HG03439 (cell line): ENCODE measurements at regions not wholly inside any gene's neighbourhood (a gene's known extent, or its start where the extent isn't known, plus 50 kb on each side); places are given as distances from the start of the nearest gene placed in this dataset.

ENCODE experiments used
- ATAC-seq: cut with Tn5 transposase; IDR thresholded peaks from one replicate; pipeline ENCODE4 v1.9.1; 2021; ENCODE audit warnings: mild to moderate bottlenecking, moderate library complexity; ENCODE audit not compliant: unreplicated experiment

- no peak for ATAC-seq
These were observed 378.2 kb upstream of the ZMIZ1 start for GRCh38 chr10:78690354-78691111.

GRCh38 chr10:78691301-78692030 lies 377.3 kb upstream of the ZMIZ1 start:
- no peak for ATAC-seq

GRCh38 chr10:78692071-78692470 lies 376.7 kb upstream of the ZMIZ1 start:
- ATAC-seq, result no peak

DNA sequence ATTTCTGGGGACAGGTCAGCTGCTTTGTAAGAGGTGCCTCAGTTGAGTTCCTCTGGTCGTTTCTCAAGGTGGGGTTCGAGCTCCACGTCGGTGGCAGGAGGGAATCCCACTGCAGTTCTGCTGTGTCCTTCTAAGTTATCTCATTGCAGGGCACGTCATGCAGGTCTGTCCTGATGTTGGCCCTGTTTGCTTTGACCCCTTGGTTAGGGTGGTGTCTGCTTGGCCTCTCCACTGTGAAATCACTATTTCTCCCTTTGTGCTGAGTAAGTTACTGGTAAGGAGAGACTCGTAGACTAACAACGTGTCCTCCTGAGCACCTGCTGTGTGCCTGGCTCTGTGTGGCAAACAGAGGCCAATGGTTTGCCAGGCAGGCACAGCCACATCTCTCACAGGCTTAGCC lies 372.9 kb upstream of the ZMIZ1 start:
- no peak for ATAC-seq

DNA sequence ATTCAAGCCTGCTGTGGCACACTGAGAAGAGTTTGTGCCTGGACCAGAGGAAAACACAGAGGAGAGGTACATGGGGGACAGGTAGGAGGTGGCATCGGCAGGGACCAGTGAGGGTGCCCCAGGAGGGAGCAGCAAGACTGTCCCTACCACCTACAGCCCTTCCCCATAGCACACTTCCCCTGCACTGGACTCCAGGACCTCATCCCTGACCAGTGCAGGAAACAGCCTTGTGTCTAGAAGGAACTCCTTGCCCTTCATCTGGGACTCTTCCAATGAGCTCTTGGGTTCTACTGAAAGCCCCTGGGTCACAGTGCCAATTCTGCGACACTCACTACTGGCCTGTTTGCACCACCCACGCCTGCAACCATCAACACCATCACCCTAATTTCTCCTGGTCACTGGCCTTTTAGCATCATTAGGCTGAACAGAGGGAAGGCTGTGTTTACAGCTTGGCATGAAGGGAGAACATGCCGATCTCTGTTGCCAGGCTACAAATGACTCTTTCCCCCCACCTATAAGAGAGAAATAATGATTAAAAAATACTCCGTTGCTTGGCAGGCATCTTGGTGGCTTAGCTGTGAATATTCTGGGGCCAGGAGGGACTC lies 371.9 kb upstream of the ZMIZ1 start:
- ATAC-seq, result no peak

- ATAC-seq, result no peak
These were observed 368.8 kb upstream of the ZMIZ1 start for GRCh38 chr10:78699971-78700370.

DNA sequence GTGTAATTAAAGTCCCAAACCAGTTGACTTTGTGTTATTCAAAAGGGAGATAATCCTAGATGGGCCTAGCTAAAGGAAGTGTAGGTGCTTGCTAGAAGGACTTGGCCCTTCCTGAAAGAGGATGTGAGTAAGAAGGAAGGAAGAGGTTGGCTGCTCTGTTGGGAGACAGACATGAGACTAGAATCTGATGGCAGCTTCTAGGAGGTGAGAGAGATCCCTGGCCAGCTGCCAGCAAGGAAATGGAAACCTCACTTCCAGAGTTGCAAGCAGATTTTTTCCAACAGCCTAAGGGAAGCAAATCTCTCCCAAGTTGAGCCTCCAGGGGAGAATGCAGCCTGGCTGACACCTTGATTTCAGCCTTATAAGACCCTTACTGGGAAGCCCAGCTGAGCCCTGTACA lies 368.4 kb upstream of the ZMIZ1 start:
- no peak for ATAC-seq

GRCh38 chr10:78700816-78701520 lies 367.8 kb upstream of the ZMIZ1 start:
- no peak for ATAC-seq

GRCh38 chr10:78702186-78702585 lies 366.6 kb upstream of the ZMIZ1 start:
- ATAC-seq, result no peak

- no peak for ATAC-seq
These were observed 365.9 kb upstream of the ZMIZ1 start for GRCh38 chr10:78702876-78703275.

DNA sequence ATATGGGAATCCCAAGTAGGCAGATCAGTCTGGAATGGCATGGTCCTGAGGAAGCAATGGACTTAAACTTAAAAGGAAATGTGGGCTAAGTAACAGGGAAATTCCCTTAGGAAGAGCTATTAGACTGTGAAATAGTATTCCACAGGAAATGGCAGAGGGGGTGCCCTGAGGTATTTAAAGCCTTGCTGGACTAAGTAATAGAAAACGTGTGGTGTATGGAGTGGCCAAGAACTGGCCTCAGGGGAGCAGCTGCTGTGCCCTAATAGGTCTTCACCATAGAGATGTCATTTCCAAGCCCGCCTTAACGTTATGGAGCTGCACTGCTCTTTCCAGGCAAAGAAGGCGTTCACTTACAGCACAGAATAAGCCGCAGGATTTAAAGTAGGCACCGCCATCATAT lies 365.2 kb upstream of the ZMIZ1 start:
- ATAC-seq, result no peak

- ATAC-seq, result no peak
These were observed 362.5 kb upstream of the ZMIZ1 start for GRCh38 chr10:78706256-78706655.

DNA sequence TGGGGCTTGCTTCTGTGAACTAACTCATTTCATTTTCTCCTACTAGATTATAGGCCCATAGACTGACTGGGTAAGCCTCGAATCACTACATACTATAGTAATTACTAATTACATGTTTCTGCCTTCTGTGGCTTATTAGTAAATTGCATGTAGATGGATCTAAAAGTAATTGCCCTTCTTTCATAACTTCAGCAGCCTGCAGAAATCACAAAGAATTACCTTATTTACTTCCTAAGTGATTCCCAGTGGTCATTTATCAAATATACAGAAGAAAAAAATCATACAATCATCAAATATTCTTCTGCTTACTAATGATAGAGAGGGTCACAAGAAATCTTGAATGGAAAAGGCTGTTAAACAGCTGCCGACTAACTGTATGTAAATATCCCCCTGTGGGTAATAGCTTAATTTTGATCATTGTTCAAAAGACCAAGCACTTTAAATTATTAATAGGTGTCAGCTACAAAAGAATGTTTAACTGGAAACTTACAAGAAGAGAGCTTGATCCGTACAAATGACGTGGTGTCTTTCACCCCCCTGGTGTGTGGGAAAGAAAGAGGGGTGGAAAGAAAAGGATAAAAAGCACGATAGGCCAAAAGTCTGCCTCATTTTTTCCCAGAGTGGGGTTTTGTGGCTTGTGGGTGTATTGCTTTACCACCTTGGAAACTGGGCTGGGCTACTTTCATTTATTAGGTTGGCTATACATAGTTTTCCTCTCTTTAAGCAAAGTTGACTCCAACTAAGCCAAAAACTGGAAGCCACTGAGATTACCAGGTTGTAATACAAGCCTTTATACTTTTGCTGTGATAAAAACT lies 361.8 kb upstream of the ZMIZ1 start:
- ATAC-seq, result no peak

GRCh38 chr10:78707745-78708144 lies 361.0 kb upstream of the ZMIZ1 start:
- no peak for ATAC-seq

DNA sequence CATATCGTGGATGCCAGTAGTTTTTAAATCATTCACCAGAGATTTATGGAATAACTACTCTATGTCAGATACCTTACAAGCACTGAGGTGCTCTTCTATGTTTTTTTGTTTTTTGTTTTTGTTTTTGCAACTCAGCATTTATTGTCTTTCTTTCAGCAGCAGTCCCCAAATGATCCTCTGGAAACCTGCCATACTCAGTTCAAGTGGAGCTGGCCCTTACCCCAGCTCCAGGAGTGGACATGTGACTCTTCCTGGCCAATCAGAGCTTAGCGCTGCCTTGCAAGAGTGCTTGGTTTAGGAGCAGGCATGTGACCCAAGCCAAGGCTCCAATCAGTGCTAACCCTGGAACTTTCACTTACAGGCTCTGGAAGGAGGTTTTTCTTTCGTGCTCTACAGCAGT lies 356.6 kb upstream of the ZMIZ1 start:
- no peak for ATAC-seq

DNA sequence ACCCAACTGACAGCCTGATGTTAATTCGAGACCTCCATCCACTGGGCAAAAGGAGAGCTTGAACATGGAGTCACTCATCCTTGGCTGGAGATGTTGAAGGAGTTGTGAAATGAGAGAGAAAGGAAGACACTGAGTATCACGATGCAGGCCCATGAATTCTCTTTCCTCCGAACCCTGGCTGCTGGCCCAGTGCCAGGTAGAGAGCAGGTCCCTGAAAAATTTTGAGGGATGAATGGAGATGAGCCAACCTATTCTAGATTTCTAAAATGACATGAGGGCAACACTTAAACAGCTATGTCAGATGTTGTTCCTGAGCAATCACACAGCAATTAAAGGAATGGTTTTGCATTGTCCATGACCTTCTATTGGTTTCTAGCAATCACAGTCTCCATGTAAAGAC lies 355.1 kb upstream of the ZMIZ1 start:
- no peak for ATAC-seq

- no peak for ATAC-seq
These were observed 354.5 kb upstream of the ZMIZ1 start for GRCh38 chr10:78714225-78714624.

DNA sequence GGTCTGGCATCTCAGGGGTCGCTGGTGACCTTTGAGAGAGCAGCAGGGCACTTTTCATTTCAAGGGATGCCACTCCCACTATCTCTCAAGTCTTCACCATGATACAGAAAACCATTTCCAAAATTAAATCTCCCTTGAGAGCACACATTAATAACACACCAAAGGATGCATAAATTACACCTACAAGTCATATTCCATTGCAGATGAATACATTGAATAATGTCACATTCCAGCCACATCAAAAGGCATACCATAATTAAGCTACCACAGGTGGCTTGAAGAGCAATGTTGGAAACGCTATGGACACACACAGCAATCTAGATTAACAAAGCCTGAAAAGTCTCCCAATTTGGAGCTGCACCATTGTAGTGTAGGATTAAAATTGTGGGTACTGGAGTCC lies 353.3 kb upstream of the ZMIZ1 start:
- no peak for ATAC-seq

DNA sequence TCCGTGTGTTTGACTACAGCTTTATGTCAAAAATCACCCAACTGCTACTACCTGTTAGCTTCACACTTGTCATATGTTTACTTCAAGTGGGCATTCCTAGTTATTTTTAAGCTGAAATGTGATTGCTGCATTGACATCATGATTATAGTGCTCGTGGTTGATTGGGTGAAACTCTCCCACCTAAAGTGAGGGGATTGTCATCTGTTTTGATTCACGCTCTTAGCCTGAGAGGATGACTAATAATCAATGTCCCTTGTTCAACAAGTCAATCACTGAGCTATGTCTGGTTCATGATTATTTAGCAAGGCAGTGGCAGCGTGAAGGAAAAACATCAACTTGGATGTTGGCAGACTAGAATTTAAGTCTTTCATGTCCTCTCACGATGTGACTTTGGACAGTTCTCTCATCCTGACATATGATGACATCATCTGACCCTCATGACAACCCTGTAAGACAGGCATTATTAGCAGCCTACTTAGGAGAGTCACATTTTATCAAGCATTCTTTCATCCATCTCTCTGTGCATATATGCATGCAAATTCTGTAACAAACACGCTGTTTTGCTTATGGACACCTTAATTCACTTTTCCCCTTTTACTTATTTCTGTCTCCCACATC lies 352.6 kb upstream of the ZMIZ1 start:
- ATAC-seq, result no peak

- ATAC-seq, result no peak
These were observed 351.6 kb upstream of the ZMIZ1 start for GRCh38 chr10:78717200-78717599.
